Bronchial epithelial cell (primary cell): ENCODE measurements at regions not wholly inside any gene's neighbourhood (a gene's known extent, or its start where the extent isn't known, plus 50 kb on each side); places are given as distances from the start of the nearest gene placed in this dataset.
A peak's percentile ranks its signal among the peaks of the same experiment; 100 is the strongest.

Experiments used
- DNase-seq: peaks from one replicate; pipeline ENCODE4 v3.0.0-alpha.2; 2010; ENCODE audit warnings: low read depth
- FAIRE-seq: peaks from 2 replicates; lab custom pipeline; 2011; peaks lifted over from hg19 to GRCh38; lab: Jason Lieb, UNC
- H3K27me3 ChIP-seq: 2 replicates; pipeline ENCODE4 v1.5.1; 2011; ENCODE audit warnings: low read length; ENCODE audit not compliant: control insufficient read depth, insufficient read depth
- H3K36me3 ChIP-seq: 2 replicates; pipeline ENCODE4 v1.5.1; 2011; ENCODE audit warnings: low read length; ENCODE audit not compliant: control insufficient read depth, insufficient read depth
- H3K4me3 ChIP-seq: 2 replicates; pipeline ENCODE4 v1.5.1; 2011; ENCODE audit warnings: mild to moderate bottlenecking, low read depth, low read length, control low read depth
- TF ChIP-seq, protein P1 (sequence below): IDR thresholded peaks from 2 replicates; pipeline ENCODE4 v1.5.1; 2011; ENCODE audit warnings: mild to moderate bottlenecking, moderate library complexity, low read length, control low read depth, inconsistent platforms; ENCODE audit not compliant: insufficient read depth, severe bottlenecking

GRCh38 chr2:100627330-100628300 is 64.8 kb downstream of the PDCL3 start:
- Histone ChIP-seq H3K36me3 (no peaks in the 10 kb centered on the region), H3K27me3 (peaks cover 4% of the 10 kb centered on the region), H3K4me3 (no peak overlapping the region)
- TF ChIP-seq, protein P1, sequence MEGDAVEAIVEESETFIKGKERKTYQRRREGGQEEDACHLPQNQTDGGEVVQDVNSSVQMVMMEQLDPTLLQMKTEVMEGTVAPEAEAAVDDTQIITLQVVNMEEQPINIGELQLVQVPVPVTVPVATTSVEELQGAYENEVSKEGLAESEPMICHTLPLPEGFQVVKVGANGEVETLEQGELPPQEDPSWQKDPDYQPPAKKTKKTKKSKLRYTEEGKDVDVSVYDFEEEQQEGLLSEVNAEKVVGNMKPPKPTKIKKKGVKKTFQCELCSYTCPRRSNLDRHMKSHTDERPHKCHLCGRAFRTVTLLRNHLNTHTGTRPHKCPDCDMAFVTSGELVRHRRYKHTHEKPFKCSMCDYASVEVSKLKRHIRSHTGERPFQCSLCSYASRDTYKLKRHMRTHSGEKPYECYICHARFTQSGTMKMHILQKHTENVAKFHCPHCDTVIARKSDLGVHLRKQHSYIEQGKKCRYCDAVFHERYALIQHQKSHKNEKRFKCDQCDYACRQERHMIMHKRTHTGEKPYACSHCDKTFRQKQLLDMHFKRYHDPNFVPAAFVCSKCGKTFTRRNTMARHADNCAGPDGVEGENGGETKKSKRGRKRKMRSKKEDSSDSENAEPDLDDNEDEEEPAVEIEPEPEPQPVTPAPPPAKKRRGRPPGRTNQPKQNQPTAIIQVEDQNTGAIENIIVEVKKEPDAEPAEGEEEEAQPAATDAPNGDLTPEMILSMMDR, result no peak
- DNase-seq (no peak), FAIRE-seq (no peak)

GRCh38 chr2:100628506-100628905 is 65.7 kb downstream of the PDCL3 start:
- Histone ChIP-seq H3K4me3 (no peak overlapping the region), H3K27me3 (peaks cover 4% of the 10 kb centered on the region), H3K36me3 (no peaks in the 10 kb centered on the region)
- FAIRE-seq, result no peak
- TF ChIP-seq, protein P1, result no peak
- DNase-seq, result no peak

GRCh38 chr2:100629309-100629708 is 66.5 kb downstream of the PDCL3 start:
- H3K4me3 ChIP-seq, result no peak overlapping the region
- DNase-seq (no peak), FAIRE-seq (no peak)
- peaks cover 4% of the 10 kb centered on the region for H3K27me3 ChIP-seq
- no peaks in the 10 kb centered on the region for H3K36me3 ChIP-seq
- TF ChIP-seq, protein P1, result no peak

- no peaks in the 10 kb centered on the region for H3K36me3 ChIP-seq
- H3K27me3 ChIP-seq, result peaks cover 4% of the 10 kb centered on the region
- peak; percentile 40 for FAIRE-seq
- H3K4me3 ChIP-seq, result no peak overlapping the region
- no peak for DNase-seq
- TF ChIP-seq, protein P1, result no peak
Measured at GRCh38 chr2:100630473-100630977, 67.7 kb downstream of the PDCL3 start.

DNA sequence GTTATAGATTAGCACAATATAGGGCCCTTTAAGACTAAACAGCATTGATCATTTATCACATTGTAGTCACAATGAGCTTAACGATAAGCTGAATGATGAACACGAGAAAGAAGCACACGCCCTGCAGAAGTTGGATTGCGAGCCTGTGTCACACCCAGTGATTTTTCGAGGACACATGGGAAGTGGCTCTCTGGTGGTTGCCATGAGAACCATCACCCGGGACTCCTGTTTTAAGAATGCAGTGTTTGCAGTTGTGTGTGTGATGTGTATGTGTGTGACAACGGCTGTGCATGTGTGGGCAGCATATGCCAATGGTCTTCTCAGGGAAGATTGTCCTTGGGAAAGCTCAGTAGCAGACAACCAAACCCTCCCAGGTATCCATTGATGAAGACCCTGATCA is 69.2 kb downstream of the PDCL3 start:
- TF ChIP-seq, protein P1, result no peak
- Histone ChIP-seq H3K27me3 (peaks cover under 1% of the 10 kb centered on the region), H3K4me3 (no peak overlapping the region), H3K36me3 (no peaks in the 10 kb centered on the region)
- DNase-seq (no peak), FAIRE-seq (peak; percentile 70)
